H1 (cell line): ENCODE measurements at regions not wholly inside any gene's neighbourhood (a gene's known extent, or its start where the extent isn't known, plus 50 kb on each side); places are given as distances from the start of the nearest gene placed in this dataset.

Source experiments
- CTCF ChIA-PET: fragments of 300-600 bp; sonication (Branson Sonifier 250); formaldehyde crosslinking; loops from one replicate; lab custom pipeline; 2021; ENCODE audit not compliant: partially characterized antibody; lab: Charles Lee
- POLR2A ChIA-PET: fragments of 300-600 bp; sonication (Branson Sonifier 250); formaldehyde crosslinking; loops from one replicate; lab custom pipeline; 2021; ENCODE audit warnings: inconsistent platforms; ENCODE audit not compliant: partially characterized antibody; lab: Charles Lee
- DNase-seq, 2 experiments: peaks; one replicate each; pipeline versions ENCODE4 v3.0.0 to v3.0.0-alpha.2; 2010 to 2022; ENCODE audit warnings: low spot score in 2 of 2, low read depth in 1 of 2, mixed read lengths in 1 of 2
- FAIRE-seq: peaks from 2 replicates; lab custom pipeline; 2011; peaks lifted over from hg19 to GRCh38; lab: Jason Lieb, UNC
- H2AFZ ChIP-seq: 2 replicates; pipeline ENCODE4 v1.8.1; 2012; ENCODE audit warnings: low read length, inconsistent platforms
- H2AK5ac ChIP-seq: 2 replicates; pipeline ENCODE4 v1.6.1; 2013; ENCODE audit warnings: low read depth, low read length
- H2BK120ac ChIP-seq: replicated peaks from 2 replicates; pipeline ENCODE3; 2013; ENCODE audit warnings: low read depth, low read length, inconsistent platforms
- H2BK12ac ChIP-seq: 2 replicates; pipeline ENCODE4 v1.6.1; 2013; ENCODE audit warnings: low read depth, low read length
- H2BK15ac ChIP-seq: 2 replicates; pipeline ENCODE4 v1.6.1; 2013; ENCODE audit warnings: low read length
- H2BK20ac ChIP-seq: 2 replicates; pipeline ENCODE4 v1.6.1; 2013; ENCODE audit warnings: low read length
- H2BK5ac ChIP-seq: 2 replicates; pipeline ENCODE4 v1.6.1; 2013; ENCODE audit warnings: low read depth, low read length
- H3K14ac ChIP-seq: 2 replicates; pipeline ENCODE4 v1.6.1; 2013; ENCODE audit warnings: inconsistent platforms; ENCODE audit not compliant: insufficient read length
- H3K18ac ChIP-seq: 2 replicates; pipeline ENCODE4 v1.6.1; 2013; ENCODE audit warnings: low read length; ENCODE audit errors: extremely low read depth
- H3K23ac ChIP-seq: 2 replicates; pipeline ENCODE4 v1.6.1; 2013; ENCODE audit warnings: inconsistent platforms; ENCODE audit not compliant: insufficient read length
- H3K23me2 ChIP-seq: 2 replicates; pipeline ENCODE4 v1.6.1; 2013; ENCODE audit warnings: low read depth, low read length
- H3K27ac ChIP-seq: 2 replicates; pipeline ENCODE4 v1.6.1; 2011; ENCODE audit warnings: low read depth, low read length, inconsistent platforms
- H3K27me3 ChIP-seq, 4 experiments: replicated peaks in 1 of 4; 1 replicate in 1 of 4; 2 replicates in 3 of 4; pipeline versions ENCODE4 v1.6.1 to v1.8.1; 2011 to 2013; ENCODE audit warnings: low read length in 3 of 4, mild to moderate bottlenecking in 3 of 4, inconsistent platforms in 2 of 4, mixed read lengths in 2 of 4, moderate library complexity in 1 of 4; ENCODE audit not compliant: control insufficient read depth in 3 of 4, insufficient read depth in 3 of 4; ENCODE audit errors: extremely low read depth in 1 of 4
- H3K36me3 ChIP-seq, 4 experiments: 2 replicates each; pipeline versions ENCODE4 v1.6.1 to v1.8.1; 2011 to 2013; ENCODE audit warnings: mild to moderate bottlenecking in 4 of 4, low read length in 3 of 4, moderate library complexity in 2 of 4, control low read depth in 1 of 4, inconsistent platforms in 1 of 4; ENCODE audit not compliant: insufficient read depth in 4 of 4, control insufficient read depth in 2 of 4
- H3K4ac ChIP-seq: replicated peaks from 2 replicates; pipeline ENCODE3; 2013; ENCODE audit warnings: low read length, low read depth, mixed read lengths, inconsistent platforms; ENCODE audit not compliant: insufficient read length
- H3K4me1 ChIP-seq, 4 experiments: replicated peaks in 1 of 4; 1 replicate in 1 of 4; 2 replicates in 3 of 4; pipeline versions ENCODE4 v1.6.1 to v1.8.1; 2011 to 2013; ENCODE audit warnings: low read length in 3 of 4, inconsistent platforms in 2 of 4, mixed read lengths in 1 of 4; ENCODE audit not compliant: insufficient read depth in 4 of 4, control insufficient read depth in 3 of 4
- H3K4me2 ChIP-seq, 2 experiments: 2 replicates each; pipeline versions ENCODE4 v1.6.1 to v1.8.1; 2011 to 2013; ENCODE audit warnings: low read depth in 2 of 2, low read length in 2 of 2, control low read depth in 1 of 2, inconsistent platforms in 1 of 2, mild to moderate bottlenecking in 1 of 2; ENCODE audit not compliant: insufficient read depth in 1 of 2
- H3K4me3 ChIP-seq, 4 experiments: fragments of 200-600, 300-600 bp in 1 of 4; sonication (generic), shearing (Covaris generic), sonication (Bioruptor Twin) in 1 of 4; 2 replicates each; pipeline versions ENCODE4 v1.5.1 to v1.8.1; 2011 to 2016; ENCODE audit warnings: low read length in 4 of 4, low read depth in 3 of 4, control low read depth in 2 of 4, inconsistent platforms in 2 of 4, mild to moderate bottlenecking in 2 of 4, mixed read lengths in 1 of 4, moderate library complexity in 1 of 4; ENCODE audit not compliant: insufficient read depth in 2 of 4; ENCODE audit errors: extremely low read depth in 1 of 4
- H3K56ac ChIP-seq: replicated peaks from 2 replicates; pipeline ENCODE3; 2013; ENCODE audit warnings: low read depth, mild to moderate bottlenecking, mixed read lengths, low read length, inconsistent platforms; ENCODE audit not compliant: insufficient read length
- H3K79me1 ChIP-seq: 2 replicates; pipeline ENCODE4 v1.6.1; 2013; ENCODE audit warnings: low read depth, low read length, control low read depth
- H3K79me2 ChIP-seq, 2 experiments: 2 replicates each; pipeline versions ENCODE4 v1.6.1 to v1.8.1; 2012 to 2013; ENCODE audit warnings: low read length in 2 of 2, mild to moderate bottlenecking in 2 of 2, inconsistent platforms in 1 of 2; ENCODE audit not compliant: insufficient read depth in 2 of 2, control insufficient read depth in 1 of 2
- H3K9ac ChIP-seq, 4 experiments: replicated peaks in 1 of 4; 1 replicate in 1 of 4; 2 replicates in 3 of 4; pipeline versions ENCODE4 v1.6.1 to v1.8.1; 2011 to 2013; ENCODE audit warnings: low read depth in 3 of 4, low read length in 3 of 4, control low read depth in 2 of 4, mild to moderate bottlenecking in 2 of 4, moderate library complexity in 2 of 4, inconsistent platforms in 1 of 4; ENCODE audit errors: extremely low read depth in 1 of 4
- H3K9me3 ChIP-seq, 2 experiments: 2 replicates each; pipeline versions ENCODE4 v1.6.1 to v1.8.1; 2012 to 2013; ENCODE audit warnings: mild to moderate bottlenecking in 2 of 2, moderate library complexity in 2 of 2, control low read depth in 1 of 2, inconsistent platforms in 1 of 2, low read depth in 1 of 2, low read length in 1 of 2, mixed read lengths in 1 of 2; ENCODE audit not compliant: insufficient read depth in 2 of 2
- H4K20me1 ChIP-seq, 2 experiments: replicated peaks in 1 of 2; 2 replicates each; pipeline versions ENCODE3 to v1.8.1; 2011 to 2013; ENCODE audit warnings: inconsistent platforms in 2 of 2, low read length in 2 of 2, mild to moderate bottlenecking in 1 of 2; ENCODE audit not compliant: insufficient read depth in 2 of 2, control insufficient read depth in 1 of 2
- H4K5ac ChIP-seq: 2 replicates; pipeline ENCODE4 v1.6.1; 2013; ENCODE audit warnings: low read length, low read depth, mixed read lengths, inconsistent platforms; ENCODE audit not compliant: insufficient read length
- H4K8ac ChIP-seq: 2 replicates; pipeline ENCODE4 v1.8.0; 2013; ENCODE audit warnings: mild to moderate bottlenecking, moderate library complexity, low read length, inconsistent platforms; ENCODE audit not compliant: insufficient read depth; ENCODE audit errors: extremely low read depth
- H4K91ac ChIP-seq: replicated peaks from 2 replicates; pipeline ENCODE3; 2013; ENCODE audit warnings: low read length, mixed read lengths, inconsistent platforms; ENCODE audit not compliant: insufficient read length
- BACH1 ChIP-seq: IDR thresholded peaks from 2 replicates; pipeline ENCODE4 v1.6.1; 2012; ENCODE audit warnings: low read length, improper control_type of control experiment
- BRCA1 ChIP-seq: IDR thresholded peaks from 2 replicates; pipeline ENCODE4 v1.6.1; 2012; ENCODE audit warnings: low read depth, low read length, improper control_type of control experiment
- EGR1 ChIP-seq: IDR thresholded peaks from 2 replicates; pipeline ENCODE4 v1.6.1; 2011; ENCODE audit warnings: low read depth, low read length, borderline replicate concordance
- PHF8 ChIP-seq: fragments of 200-600 bp; sonication (generic); conservative IDR thresholded peaks from 2 replicates; pipeline ENCODE4 v1.7.1; 2012; ENCODE audit warnings: low read depth, mild to moderate bottlenecking, inconsistent platforms, low read length, moderate library complexity
- RAD21 ChIP-seq, 2 experiments: IDR thresholded peaks in 1 of 2; conservative IDR thresholded peaks in 1 of 2; 2 replicates each; pipeline ENCODE4 v1.6.1; 2011; ENCODE audit warnings: low read depth in 2 of 2, low read length in 2 of 2, improper control_type of control experiment in 1 of 2, inconsistent platforms in 1 of 2, mild to moderate bottlenecking in 1 of 2, moderate library complexity in 1 of 2
- RNF2 ChIP-seq: fragments of 200-900, 300-1000 bp; sonication (generic); IDR thresholded peaks from 2 replicates; pipeline ENCODE4 v1.7.1; 2016; ENCODE audit warnings: borderline replicate concordance, low read depth, mild to moderate bottlenecking, antibody characterized with exemption, low read length; ENCODE audit not compliant: poor library complexity, severe bottlenecking; ENCODE audit errors: missing control alignments
- SIX5 ChIP-seq: IDR thresholded peaks from 2 replicates; pipeline ENCODE4 v1.6.1; 2011; ENCODE audit warnings: mild to moderate bottlenecking, low read depth, low read length
- TEAD4 ChIP-seq: IDR thresholded peaks from 2 replicates; pipeline ENCODE4 v1.6.1; 2012; ENCODE audit warnings: low read depth, low read length, inconsistent platforms, mixed read lengths
- WGBS, 2 experiments: shearing (Covaris generic) in 1 of 2; methylation state at CpG; one replicate each; pipeline versions ENCODE4 v1.1.6 to v1.1.7; 2013 to 2015; ENCODE audit warnings: low lambda C conversion rate in 2 of 2, mixed read lengths in 2 of 2, inconsistent platforms in 1 of 2, low coverage in 1 of 2, missing lambda C conversion rate in 1 of 2; ENCODE audit not compliant: insufficient replicate concordance in 2 of 2, insufficient coverage in 1 of 2, insufficient read length in 1 of 2; ENCODE audit errors: extremely low coverage in 1 of 2, missing lambda C conversion rate in 1 of 2; 5-methylcytosine and 5-hydroxymethylcytosine counted together
- TF ChIP-seq, protein P1 (sequence below): IDR thresholded peaks from 2 replicates; pipeline ENCODE4 v1.6.1; 2012; ENCODE audit warnings: inconsistent platforms
- TF ChIP-seq, protein P2 (sequence below): IDR thresholded peaks from 2 replicates; pipeline ENCODE4 v1.6.1; 2012; ENCODE audit warnings: inconsistent platforms
- TF ChIP-seq, protein P3 (sequence below), 3 experiments: IDR thresholded peaks; 1 replicate in 2 of 3; 2 replicates in 1 of 3; pipeline versions ENCODE4 v1.5.1 to v1.6.1; 2011; ENCODE audit warnings: low read length in 3 of 3, mild to moderate bottlenecking in 3 of 3, inconsistent platforms in 2 of 3, low read depth in 1 of 3, moderate library complexity in 1 of 3; ENCODE audit not compliant: insufficient read depth in 1 of 3; ENCODE audit errors: control extremely low read depth in 1 of 3

DNA sequence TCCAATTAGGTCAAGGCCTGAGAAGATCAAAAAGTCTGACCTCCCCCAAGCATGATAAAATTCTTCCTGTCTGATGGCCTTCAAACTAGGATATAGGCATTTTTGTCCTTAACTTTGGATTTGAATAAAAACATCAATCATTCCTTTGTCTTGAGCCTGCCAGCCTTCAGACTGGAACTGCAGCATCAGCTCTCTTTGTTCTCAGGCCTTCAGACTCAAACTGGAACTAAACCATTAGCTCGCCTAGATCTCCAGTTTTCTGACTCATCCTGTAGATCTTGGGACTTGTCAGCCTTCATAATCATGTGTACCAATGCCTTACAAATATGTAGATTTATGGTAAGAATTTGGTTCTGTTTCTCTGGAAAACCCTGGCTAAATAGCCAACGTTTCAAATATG is 721.7 kb downstream of the GALC start:
- H4K8ac ChIP-seq = no peak overlapping the region
- H3K14ac ChIP-seq = no peak overlapping the region
- H3K27me3 ChIP-seq = no peaks in the 10 kb centered on the region
- no peaks in the 10 kb centered on the region for H3K9me3 ChIP-seq
- H3K4ac ChIP-seq = no peak overlapping the region
- H3K79me2 ChIP-seq = no peaks in the 10 kb centered on the region
- no peak overlapping the region for H3K4me2 ChIP-seq
- H4K5ac ChIP-seq = no peak overlapping the region
- H3K36me3 ChIP-seq = no peaks in the 10 kb centered on the region
- no peak overlapping the region for H4K91ac ChIP-seq
- H2AFZ ChIP-seq = no peak overlapping the region
- 0% methylated on average over 2 of the region's 2 CpGs; no CpG with 5 or more reads in 1 of the 2 experiments for WGBS, 2 experiments
- no peak overlapping the region for H2BK12ac ChIP-seq
- H2BK5ac ChIP-seq = no peak overlapping the region
- no peak overlapping the region for H3K27ac ChIP-seq
- H3K18ac ChIP-seq = no peak overlapping the region
- H3K4me1 ChIP-seq = no peaks in the 10 kb centered on the region
- H3K23ac ChIP-seq = no peak overlapping the region
- H3K23me2 ChIP-seq = no peaks in the 10 kb centered on the region
- DNase-seq = no peak
- H3K79me1 ChIP-seq = no peaks in the 10 kb centered on the region
- H3K9ac ChIP-seq = no peak overlapping the region
- no peak overlapping the region for H2BK120ac ChIP-seq
- H3K56ac ChIP-seq = no peak overlapping the region
- POLR2A ChIA-PET = no interaction called here
- no peak for FAIRE-seq
- CTCF ChIA-PET = no interaction called here
- no peak overlapping the region for H3K4me3 ChIP-seq
- H2AK5ac ChIP-seq = no peak overlapping the region
- no peaks in the 10 kb centered on the region for H4K20me1 ChIP-seq
- no peak overlapping the region for H2BK15ac ChIP-seq
- H2BK20ac ChIP-seq = no peak overlapping the region
- no peak for TF ChIP-seq PHF8
- no peak for TF ChIP-seq SIX5
- TF ChIP-seq, protein P1, sequence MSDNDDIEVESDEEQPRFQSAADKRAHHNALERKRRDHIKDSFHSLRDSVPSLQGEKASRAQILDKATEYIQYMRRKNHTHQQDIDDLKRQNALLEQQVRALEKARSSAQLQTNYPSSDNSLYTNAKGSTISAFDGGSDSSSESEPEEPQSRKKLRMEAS = no peak
- no peak for TF ChIP-seq TEAD4
- TF ChIP-seq EGR1 = no peak
- TF ChIP-seq, protein P2, sequence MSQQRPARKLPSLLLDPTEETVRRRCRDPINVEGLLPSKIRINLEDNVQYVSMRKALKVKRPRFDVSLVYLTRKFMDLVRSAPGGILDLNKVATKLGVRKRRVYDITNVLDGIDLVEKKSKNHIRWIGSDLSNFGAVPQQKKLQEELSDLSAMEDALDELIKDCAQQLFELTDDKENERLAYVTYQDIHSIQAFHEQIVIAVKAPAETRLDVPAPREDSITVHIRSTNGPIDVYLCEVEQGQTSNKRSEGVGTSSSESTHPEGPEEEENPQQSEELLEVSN = no peak
- TF ChIP-seq RNF2 = no peak
- TF ChIP-seq, protein P3, sequence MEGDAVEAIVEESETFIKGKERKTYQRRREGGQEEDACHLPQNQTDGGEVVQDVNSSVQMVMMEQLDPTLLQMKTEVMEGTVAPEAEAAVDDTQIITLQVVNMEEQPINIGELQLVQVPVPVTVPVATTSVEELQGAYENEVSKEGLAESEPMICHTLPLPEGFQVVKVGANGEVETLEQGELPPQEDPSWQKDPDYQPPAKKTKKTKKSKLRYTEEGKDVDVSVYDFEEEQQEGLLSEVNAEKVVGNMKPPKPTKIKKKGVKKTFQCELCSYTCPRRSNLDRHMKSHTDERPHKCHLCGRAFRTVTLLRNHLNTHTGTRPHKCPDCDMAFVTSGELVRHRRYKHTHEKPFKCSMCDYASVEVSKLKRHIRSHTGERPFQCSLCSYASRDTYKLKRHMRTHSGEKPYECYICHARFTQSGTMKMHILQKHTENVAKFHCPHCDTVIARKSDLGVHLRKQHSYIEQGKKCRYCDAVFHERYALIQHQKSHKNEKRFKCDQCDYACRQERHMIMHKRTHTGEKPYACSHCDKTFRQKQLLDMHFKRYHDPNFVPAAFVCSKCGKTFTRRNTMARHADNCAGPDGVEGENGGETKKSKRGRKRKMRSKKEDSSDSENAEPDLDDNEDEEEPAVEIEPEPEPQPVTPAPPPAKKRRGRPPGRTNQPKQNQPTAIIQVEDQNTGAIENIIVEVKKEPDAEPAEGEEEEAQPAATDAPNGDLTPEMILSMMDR (IDR thresholded peaks at IDR 0.05; ENCODE audit: control extremely low read depth in 1 of 3, insufficient read depth in 1 of 3, low read depth in 1 of 3, low read length in 3 of 3) = no peak
- no peak for TF ChIP-seq RAD21 (IDR thresholded peaks at IDR 0.05 in 1 of 2, conservative IDR thresholded peaks at IDR 0.05 in 1 of 2; ENCODE audit: low read depth in 2 of 2, low read length in 2 of 2)
- no peak for TF ChIP-seq BRCA1
- no peak for TF ChIP-seq BACH1
